Activated B cell treated with CpG ODN at 0.5 μM for 24 hours (primary cell): ENCODE measurements at regions not wholly inside any gene's neighbourhood (a gene's known extent, or its start where the extent isn't known, plus 50 kb on each side); places are given as distances from the start of the nearest gene placed in this dataset.
"Not testable (repeated sequence)": the region's sequence is repeated elsewhere in the genome, so short reads cannot be mapped to it uniquely, and the experiment has no call there.

Experiments used
- ATAC-seq: fragments of 200-7000 bp; cut with Tn5 transposase; one replicate; pipeline ENCODE4 v1.10.0; 2021; ENCODE audit warnings: low read depth, mild to moderate bottlenecking, moderate library complexity
- CTCF ChIA-PET: fragments of 350-600 bp; sonication (Branson Sonifier 250); formaldehyde crosslinking; loops from one replicate; lab custom pipeline; 2021; ENCODE audit warnings: antibody characterized with exemption; lab: Charles Lee
- POLR2A ChIA-PET: fragments of 350-600 bp; sonication (Branson Sonifier 250); formaldehyde crosslinking; loops from one replicate; lab custom pipeline; 2021; ENCODE audit warnings: antibody characterized with exemption; lab: Charles Lee
- DNase-seq: peaks from one replicate; pipeline ENCODE4 v3.0.0; 2022
- H3K27ac Mint-ChIP-seq: one replicate; pipeline ENCODE4 v1.8.0; 2020; ENCODE audit warnings: mixed read lengths
- H3K27me3 Mint-ChIP-seq: one replicate; pipeline ENCODE4 v1.8.0; 2021; ENCODE audit warnings: mixed read lengths
- H3K36me3 Mint-ChIP-seq: one replicate; pipeline ENCODE4 v1.8.0; 2021; ENCODE audit warnings: low read depth, mixed read lengths
- H3K4me1 Mint-ChIP-seq: one replicate; pipeline ENCODE4 v1.8.0; 2021; ENCODE audit warnings: mixed read lengths
- H3K4me3 Mint-ChIP-seq: one replicate; pipeline ENCODE4 v1.8.0; 2020; ENCODE audit warnings: mild to moderate bottlenecking, mixed read lengths
- H3K9me3 Mint-ChIP-seq: one replicate; pipeline ENCODE4 v1.8.0; 2020; ENCODE audit warnings: mixed read lengths
- CTCF ChIP-seq: fragments of 200-600 bp; IDR thresholded peaks from one replicate; pipeline ENCODE4 v1.8.0; 2022; ENCODE audit warnings: antibody characterized with exemption, mild to moderate bottlenecking
- intact Hi-C: fragments of 100-400 bp; cut with micrococcal nuclease; formaldehyde crosslinking; loops from one replicate; pipeline ENCODE4 v1.15.1; 2024

DNA sequence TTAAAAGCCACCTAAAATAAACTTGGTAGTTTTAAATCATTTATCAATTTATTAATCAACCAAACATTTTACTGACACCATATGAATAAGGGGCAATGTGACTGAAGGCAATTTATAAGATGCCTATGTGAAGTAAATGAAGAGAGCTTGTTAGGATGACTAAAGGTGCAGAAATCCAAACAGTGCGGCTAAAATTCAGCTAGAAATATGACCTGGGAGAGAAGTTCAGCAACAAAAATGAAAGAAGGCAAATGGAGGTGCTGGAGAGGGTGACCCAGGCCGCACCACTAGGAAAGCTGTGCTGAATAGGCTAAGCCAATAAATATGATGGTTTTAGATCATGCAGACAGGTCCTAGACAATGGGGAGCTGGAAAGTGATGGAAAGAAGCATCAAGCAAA, 403.7 kb downstream of the BTG1 start:
- peaks cover 3% of the 10 kb centered on the region for H3K27me3 Mint-ChIP-seq
- no peaks in the 10 kb centered on the region for H3K4me1 Mint-ChIP-seq
- DNase-seq (no peak), ATAC-seq (no peak)
- ChIA-PET POLR2A (no interaction called here), CTCF (no interaction called here)
- TF ChIP-seq CTCF: no peak
- no peaks in the 10 kb centered on the region for H3K36me3 Mint-ChIP-seq
- H3K27ac Mint-ChIP-seq: no peak overlapping the region
- H3K9me3 Mint-ChIP-seq: no peaks in the 10 kb centered on the region
- intact Hi-C loops: no loop called here
- H3K4me3 Mint-ChIP-seq: no peak overlapping the region

- H3K27ac Mint-ChIP-seq, H3K4me3 Mint-ChIP-seq, CTCF ChIA-PET, ATAC-seq, intact Hi-C loops, H3K4me1 Mint-ChIP-seq, H3K27me3 Mint-ChIP-seq, H3K9me3 Mint-ChIP-seq, DNase-seq, H3K36me3 Mint-ChIP-seq, POLR2A ChIA-PET: not testable (repeated sequence)
These were observed 411.8 kb downstream of the BTG1 start for GRCh38 chr12:91733846-91734245.

DNA sequence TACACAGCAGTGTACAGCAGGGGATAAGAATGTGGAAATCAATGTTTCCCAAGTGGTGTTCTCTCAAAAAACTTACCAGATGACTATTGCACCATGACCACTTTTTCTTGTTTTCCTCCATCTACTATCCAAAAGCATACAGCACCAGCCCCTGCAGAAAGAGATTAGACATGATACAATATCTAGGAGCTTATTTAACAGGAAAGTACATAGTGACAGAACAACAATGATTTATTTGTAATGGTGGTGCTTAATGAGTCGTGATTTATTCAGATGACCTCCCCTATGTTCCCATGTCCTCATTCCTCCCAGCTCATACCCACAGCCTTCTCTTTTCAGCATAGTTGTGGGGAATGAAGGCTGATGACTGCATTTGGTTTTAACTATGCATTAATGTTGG, 413.6 kb downstream of the BTG1 start:
- no peak for TF ChIP-seq CTCF
- Mint-ChIP-seq H3K27ac (no peak overlapping the region), H3K4me1 (no peaks in the 10 kb centered on the region), H3K4me3 (no peak overlapping the region), H3K36me3 (no peaks in the 10 kb centered on the region), H3K9me3 (peaks cover 8% of the 10 kb centered on the region), H3K27me3 (peaks cover 8% of the 10 kb centered on the region)
- ATAC-seq: no peak
- DNase-seq: no peak
- ChIA-PET CTCF (no interaction called here), POLR2A (interaction anchor here (0.5 kb wide), 1 partner anchor 379 kb away, joined by 4 read pairs; no protein-coding TSS in a partner anchor)
- intact Hi-C loops: no loop called here

DNA sequence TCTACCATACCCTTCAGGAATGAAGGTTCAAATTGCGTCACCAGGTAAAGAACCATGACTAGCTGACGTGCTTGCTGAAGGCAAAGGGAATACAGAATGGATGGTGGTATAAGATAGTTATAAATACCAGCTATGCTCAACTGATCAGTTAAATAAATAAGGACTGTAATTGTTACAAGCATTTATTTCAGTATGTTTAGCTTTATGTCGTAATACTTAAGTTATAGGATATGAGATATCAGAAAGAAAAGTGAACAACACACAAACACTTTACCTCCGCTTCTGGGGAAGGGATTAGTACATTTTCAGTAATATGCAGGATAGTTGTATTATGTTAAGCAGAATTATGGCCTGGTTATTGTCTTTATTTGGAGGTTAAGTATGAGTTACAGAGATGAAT, 416.1 kb downstream of the BTG1 start:
- H3K4me1 Mint-ChIP-seq: no peaks in the 10 kb centered on the region
- intact Hi-C loops: no loop called here
- peaks cover 8% of the 10 kb centered on the region for H3K9me3 Mint-ChIP-seq
- DNase-seq (no peak), ATAC-seq (no peak)
- no peaks in the 10 kb centered on the region for H3K36me3 Mint-ChIP-seq
- ChIA-PET CTCF (no interaction called here), POLR2A (no interaction called here)
- H3K27ac Mint-ChIP-seq: no peak overlapping the region
- TF ChIP-seq CTCF: no peak
- H3K27me3 Mint-ChIP-seq: peaks cover 10% of the 10 kb centered on the region
- H3K4me3 Mint-ChIP-seq: no peak overlapping the region

DNA sequence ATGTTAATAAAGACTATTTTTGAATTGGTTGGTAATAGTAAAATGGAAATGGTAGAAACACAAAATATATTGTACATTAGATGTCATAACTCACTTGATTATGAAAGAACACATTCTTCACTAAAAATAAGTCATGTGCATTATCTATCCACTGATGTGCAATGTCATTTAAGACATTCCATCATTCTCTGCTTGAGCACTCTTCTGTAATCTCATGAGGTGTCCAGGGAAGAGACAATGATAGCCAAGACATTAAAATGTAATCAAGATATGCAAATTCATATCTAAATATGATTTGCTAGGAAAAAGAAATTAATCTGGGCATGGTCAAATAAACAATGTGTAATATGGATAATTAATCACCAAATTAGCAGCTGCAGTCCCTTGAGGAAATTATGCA, 422.5 kb downstream of the BTG1 start:
- ATAC-seq (no peak), DNase-seq (no peak)
- Mint-ChIP-seq H3K27me3 (peaks cover 8% of the 10 kb centered on the region), H3K36me3 (no peaks in the 10 kb centered on the region), H3K4me3 (no peak overlapping the region), H3K27ac (no peak overlapping the region), H3K9me3 (peaks cover 3% of the 10 kb centered on the region), H3K4me1 (no peaks in the 10 kb centered on the region)
- no peak for TF ChIP-seq CTCF
- intact Hi-C loops: no loop called here
- CTCF ChIA-PET: no interaction called here
- POLR2A ChIA-PET: no interaction called here

- no peak for TF ChIP-seq CTCF
- no peak for DNase-seq
- no peak overlapping the region for H3K27ac Mint-ChIP-seq
- intact Hi-C loops: no loop called here
- ChIA-PET POLR2A (no interaction called here), CTCF (no interaction called here)
- no peak for ATAC-seq
- no peaks in the 10 kb centered on the region for H3K4me1 Mint-ChIP-seq
- H3K36me3 Mint-ChIP-seq: no peaks in the 10 kb centered on the region
- peaks cover 8% of the 10 kb centered on the region for H3K27me3 Mint-ChIP-seq
- no peak overlapping the region for H3K4me3 Mint-ChIP-seq
- H3K9me3 Mint-ChIP-seq: peaks cover 3% of the 10 kb centered on the region
These were observed 423.6 kb downstream of the BTG1 start for GRCh38 chr12:91722072-91722471.
